OCI-LY3 (cell line): ENCODE measurements at regions not wholly inside any gene's neighbourhood (a gene's known extent, or its start where the extent isn't known, plus 50 kb on each side); places are given as distances from the start of the nearest gene placed in this dataset.

Source experiments
- H2AFZ ChIP-seq: fragments of 200-600, 300-600 bp; shearing (Covaris generic); 2 replicates; pipeline ENCODE4 v1.6.0; 2014; ENCODE audit warnings: antibody characterized with exemption, low read depth, low read length
- H3K27ac ChIP-seq: fragments of 200-600, 300-600 bp; sonication (generic); 2 replicates; pipeline ENCODE4 v1.5.1; 2014; ENCODE audit warnings: mild to moderate bottlenecking, low read length, moderate library complexity, mixed read lengths
- H3K27me3 ChIP-seq: fragments of 200-600, 300-600 bp; sonication (generic); 2 replicates; pipeline ENCODE4 v1.6.1; 2014; ENCODE audit warnings: low read depth, low read length, mixed read lengths
- H3K36me3 ChIP-seq: fragments of 200-600, 300-600 bp; sonication (generic); replicated peaks from 2 replicates; pipeline ENCODE3; 2014; ENCODE audit warnings: low read depth, low read length, mixed read lengths
- H3K4me1 ChIP-seq: fragments of 300-600, 200-600 bp; sonication (generic); 2 replicates; pipeline ENCODE4 v1.6.1; 2014; ENCODE audit warnings: low read length, mixed read lengths
- H3K4me2 ChIP-seq: fragments of 200-600, 300-600 bp; sonication (generic); 2 replicates; pipeline ENCODE4 v1.6.1; 2014; ENCODE audit warnings: low read length, mixed read lengths
- H3K4me3 ChIP-seq: fragments of 300-600, 200-600 bp; sonication (generic); 2 replicates; pipeline ENCODE4 v1.5.1; 2014; ENCODE audit warnings: antibody characterized with exemption, mild to moderate bottlenecking, low read length, moderate library complexity
- H3K79me2 ChIP-seq: fragments of 300-600, 200-600 bp; shearing (Covaris generic); 2 replicates; pipeline ENCODE4 v1.6.1; 2014; ENCODE audit warnings: mild to moderate bottlenecking, low read length, mixed read lengths
- H3K9ac ChIP-seq: fragments of 300-600, 200-600 bp; shearing (Covaris generic); 2 replicates; pipeline ENCODE4 v1.6.0; 2014; ENCODE audit warnings: mild to moderate bottlenecking, low read length, moderate library complexity
- H3K9me3 ChIP-seq: fragments of 200-600, 300-600 bp; shearing (Covaris generic); 2 replicates; pipeline ENCODE4 v1.6.1; 2014; ENCODE audit warnings: low read length, mixed read lengths; ENCODE audit not compliant: insufficient read depth
- H4K20me1 ChIP-seq: fragments of 200-600, 300-600 bp; sonication (generic); 2 replicates; pipeline ENCODE4 v1.6.1; 2016; ENCODE audit warnings: low read length, mixed read lengths; ENCODE audit not compliant: insufficient read depth
- CTCF ChIP-seq: fragments of 200-600, 300-600 bp; sonication (generic); IDR thresholded peaks from 2 replicates; pipeline ENCODE4 v1.5.1; 2014; ENCODE audit warnings: antibody characterized with exemption, low read length, low read depth
- EZH2phosphoT487 ChIP-seq: fragments of 200-600 bp; shearing (Covaris generic); IDR thresholded peaks from 2 replicates; pipeline ENCODE4 v1.6.1; 2018; ENCODE audit warnings: antibody characterized with exemption, mixed run types, low read depth

- Histone ChIP-seq H3K9me3 (no peaks in the 10 kb centered on the region), H3K27me3 (no peaks in the 10 kb centered on the region), H4K20me1 (no peaks in the 10 kb centered on the region), H3K4me1 (peaks cover 8% of the 10 kb centered on the region; the same call in 1 of the 2 replicates), H3K4me2 (no peak overlapping the region), H3K79me2 (no peaks in the 10 kb centered on the region), H3K36me3 (no peaks in the 10 kb centered on the region), H3K9ac (no peak overlapping the region), H3K27ac (no peak overlapping the region), H2AFZ (no peak overlapping the region), H3K4me3 (no peak overlapping the region)
- TF ChIP-seq CTCF (no peak), EZH2phosphoT487 (no peak)
Measured at GRCh38 chr14:87045956-87046355, 947.0 kb downstream of the GALC start.

- Histone ChIP-seq H3K27ac (no peak overlapping the region), H3K36me3 (no peaks in the 10 kb centered on the region), H3K79me2 (no peaks in the 10 kb centered on the region), H3K9ac (no peak overlapping the region), H3K27me3 (no peaks in the 10 kb centered on the region), H4K20me1 (no peaks in the 10 kb centered on the region), H3K9me3 (no peaks in the 10 kb centered on the region), H3K4me3 (no peak overlapping the region), H2AFZ (no peak overlapping the region), H3K4me2 (no peak overlapping the region), H3K4me1 (peaks cover 7% of the 10 kb centered on the region; the same call in 1 of the 2 replicates)
- TF ChIP-seq EZH2phosphoT487 = no peak
Measured at GRCh38 chr14:87045246-87045645, 947.7 kb downstream of the GALC start.

- Histone ChIP-seq H2AFZ (no peak overlapping the region), H3K79me2 (no peaks in the 10 kb centered on the region)
Measured at GRCh38 chr14:87044807-87045206, 948.2 kb downstream of the GALC start.

GRCh38 chr14:87043667-87044200 is 949.2 kb downstream of the GALC start:
- H4K20me1 ChIP-seq = no peaks in the 10 kb centered on the region
- no peaks in the 10 kb centered on the region for H3K36me3 ChIP-seq
- no peak for TF ChIP-seq CTCF
- no peak for TF ChIP-seq EZH2phosphoT487
- H3K9ac ChIP-seq = no peak overlapping the region
- no peak overlapping the region for H3K27ac ChIP-seq
- H3K27me3 ChIP-seq = no peaks in the 10 kb centered on the region
- no peak overlapping the region for H2AFZ ChIP-seq
- H3K9me3 ChIP-seq = no peaks in the 10 kb centered on the region
- H3K4me1 ChIP-seq = peaks cover 4% of the 10 kb centered on the region; the same call in 1 of the 2 replicates
- no peaks in the 10 kb centered on the region for H3K79me2 ChIP-seq
- no peak overlapping the region for H3K4me3 ChIP-seq
- no peak overlapping the region for H3K4me2 ChIP-seq

More at GRCh38 chr14:87044807-87045206, 948.2 kb downstream of the GALC start:
- TF ChIP-seq CTCF (no peak), EZH2phosphoT487 (no peak)
- no peak overlapping the region for H3K4me3 ChIP-seq
- no peak overlapping the region for H3K9ac ChIP-seq
- H3K4me2 ChIP-seq = no peak overlapping the region
- peaks cover 4% of the 10 kb centered on the region; the same call in 1 of the 2 replicates for H3K4me1 ChIP-seq
- H3K9me3 ChIP-seq = no peaks in the 10 kb centered on the region
- H3K27ac ChIP-seq = no peak overlapping the region
- no peaks in the 10 kb centered on the region for H4K20me1 ChIP-seq
- H3K27me3 ChIP-seq = no peaks in the 10 kb centered on the region
- H3K36me3 ChIP-seq = no peaks in the 10 kb centered on the region
